OCI-LY7 (cell line): ENCODE measurements at regions not wholly inside any gene's neighbourhood (a gene's known extent, or its start where the extent isn't known, plus 50 kb on each side); places are given as distances from the start of the nearest gene placed in this dataset.

Source experiments
- EZH2phosphoT487 ChIP-seq: fragments of 200-600 bp; sonication (generic); IDR thresholded peaks from 2 replicates; pipeline ENCODE4 v1.6.1; 2018; ENCODE audit warnings: low read depth, borderline replicate concordance, mild to moderate bottlenecking, mixed run types, antibody characterized with exemption, low read length, moderate library complexity, mixed read lengths
- TF ChIP-seq, protein P1 (sequence below): fragments of 200-600 bp; sonication (generic); conservative IDR thresholded peaks from 2 replicates; pipeline ENCODE4 v1.5.1; 2014; ENCODE audit warnings: mild to moderate bottlenecking, antibody characterized with exemption, low read length, moderate library complexity, mixed read lengths

DNA sequence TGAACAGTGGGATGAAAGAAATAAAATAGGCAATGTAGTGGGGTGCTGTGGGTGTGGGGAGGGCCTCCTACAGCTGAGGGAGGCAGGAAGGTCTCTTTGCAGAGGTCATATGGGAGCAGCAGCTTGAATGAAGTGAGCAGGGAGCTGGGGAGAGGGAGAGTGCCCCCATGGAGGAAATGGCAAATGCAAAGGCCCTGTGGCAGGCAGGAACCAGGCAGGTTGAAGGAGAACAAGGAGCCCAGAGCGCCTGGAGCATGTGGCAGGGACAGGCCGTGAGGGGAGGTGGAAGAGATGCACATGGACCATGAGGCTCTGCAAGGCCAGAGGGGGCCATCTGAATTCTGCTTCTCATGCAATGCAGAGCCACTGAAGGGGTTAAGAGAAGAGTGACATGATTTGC lies 191.8 kb downstream of the URI1 start:
- TF ChIP-seq, protein P1, sequence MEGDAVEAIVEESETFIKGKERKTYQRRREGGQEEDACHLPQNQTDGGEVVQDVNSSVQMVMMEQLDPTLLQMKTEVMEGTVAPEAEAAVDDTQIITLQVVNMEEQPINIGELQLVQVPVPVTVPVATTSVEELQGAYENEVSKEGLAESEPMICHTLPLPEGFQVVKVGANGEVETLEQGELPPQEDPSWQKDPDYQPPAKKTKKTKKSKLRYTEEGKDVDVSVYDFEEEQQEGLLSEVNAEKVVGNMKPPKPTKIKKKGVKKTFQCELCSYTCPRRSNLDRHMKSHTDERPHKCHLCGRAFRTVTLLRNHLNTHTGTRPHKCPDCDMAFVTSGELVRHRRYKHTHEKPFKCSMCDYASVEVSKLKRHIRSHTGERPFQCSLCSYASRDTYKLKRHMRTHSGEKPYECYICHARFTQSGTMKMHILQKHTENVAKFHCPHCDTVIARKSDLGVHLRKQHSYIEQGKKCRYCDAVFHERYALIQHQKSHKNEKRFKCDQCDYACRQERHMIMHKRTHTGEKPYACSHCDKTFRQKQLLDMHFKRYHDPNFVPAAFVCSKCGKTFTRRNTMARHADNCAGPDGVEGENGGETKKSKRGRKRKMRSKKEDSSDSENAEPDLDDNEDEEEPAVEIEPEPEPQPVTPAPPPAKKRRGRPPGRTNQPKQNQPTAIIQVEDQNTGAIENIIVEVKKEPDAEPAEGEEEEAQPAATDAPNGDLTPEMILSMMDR: no peak
- no peak for TF ChIP-seq EZH2phosphoT487
